GM18499 (cell line): ENCODE measurements at regions not wholly inside any gene's neighbourhood (a gene's known extent, or its start where the extent isn't known, plus 50 kb on each side); places are given as distances from the start of the nearest gene placed in this dataset.
"Not testable (repeated sequence)": the region's sequence is repeated elsewhere in the genome, so short reads cannot be mapped to it uniquely, and the experiment has no call there.

Source experiments
- ATAC-seq: cut with Tn5 transposase; IDR thresholded peaks from one replicate; pipeline ENCODE4 v1.9.1; 2021; ENCODE audit warnings: moderate number of reproducible peaks; ENCODE audit not compliant: insufficient read depth, unreplicated experiment

DNA sequence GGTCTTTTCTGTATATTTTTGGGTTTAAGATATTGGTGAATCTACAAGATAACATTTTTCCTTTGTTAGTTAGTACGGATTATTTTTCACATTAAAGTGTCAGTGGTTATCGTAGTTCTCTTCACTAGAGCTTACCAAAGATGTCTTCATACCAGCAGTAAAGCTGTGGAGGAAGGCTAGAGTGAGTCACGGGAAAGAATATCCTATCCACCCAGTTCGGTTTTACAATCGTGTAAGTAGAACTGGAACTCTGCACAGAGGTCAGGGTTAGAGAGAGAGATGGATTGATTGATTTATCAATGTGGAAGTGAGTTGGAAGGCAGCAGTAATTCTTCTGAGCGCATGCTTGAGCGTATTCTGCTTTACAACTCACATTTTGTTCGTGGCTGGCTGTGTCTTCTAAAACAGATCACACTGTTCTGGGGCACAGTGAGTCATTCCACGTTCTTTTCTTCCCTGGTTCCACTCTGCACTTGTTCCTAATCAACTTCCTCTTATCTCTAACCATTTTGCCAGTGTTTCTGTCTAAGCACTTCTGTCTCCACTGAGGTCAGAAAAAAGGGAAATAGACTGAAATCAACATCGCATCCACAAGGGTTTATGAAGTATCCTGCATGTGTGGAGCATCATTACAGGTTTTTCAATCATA lies 86.5 kb upstream of the ARRDC3 start:
- ATAC-seq, result no peak

DNA sequence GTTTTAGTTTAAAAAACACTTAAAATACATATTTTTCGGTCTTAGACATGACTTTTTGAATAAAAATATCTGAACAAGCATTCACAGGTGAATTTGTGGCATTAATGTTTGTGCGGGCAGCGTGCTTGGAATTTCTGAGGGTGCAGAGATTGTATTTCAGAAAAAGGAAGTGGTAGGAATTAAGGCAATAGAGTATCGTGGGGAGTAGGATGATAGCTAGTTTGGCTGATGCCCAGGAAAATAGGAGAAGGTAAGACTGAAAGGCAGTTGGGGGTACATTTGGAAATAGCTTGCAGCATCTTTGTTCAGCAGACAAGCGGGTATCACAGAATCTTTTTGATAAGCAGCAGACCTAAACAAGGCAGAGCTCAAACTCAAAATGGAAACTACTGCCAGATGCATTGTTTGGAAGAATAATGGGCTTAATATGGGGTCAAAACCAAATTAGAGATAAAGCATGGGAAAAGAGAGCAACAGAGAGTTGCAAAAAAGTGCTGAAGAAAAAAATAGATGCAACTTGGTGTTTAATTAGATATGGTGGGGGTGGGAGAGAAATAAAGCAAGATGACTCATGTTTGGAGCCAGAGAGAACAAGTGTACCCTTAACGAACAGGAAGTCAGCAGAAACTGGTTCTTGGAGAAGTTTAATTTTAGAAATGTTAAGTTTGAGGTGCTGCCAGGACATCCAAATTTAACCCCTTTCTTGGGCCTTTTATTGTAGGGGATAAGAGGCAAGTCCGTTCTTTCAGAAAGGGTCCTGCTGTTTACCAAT lies 85.7 kb upstream of the ARRDC3 start:
- ATAC-seq, result no peak

DNA sequence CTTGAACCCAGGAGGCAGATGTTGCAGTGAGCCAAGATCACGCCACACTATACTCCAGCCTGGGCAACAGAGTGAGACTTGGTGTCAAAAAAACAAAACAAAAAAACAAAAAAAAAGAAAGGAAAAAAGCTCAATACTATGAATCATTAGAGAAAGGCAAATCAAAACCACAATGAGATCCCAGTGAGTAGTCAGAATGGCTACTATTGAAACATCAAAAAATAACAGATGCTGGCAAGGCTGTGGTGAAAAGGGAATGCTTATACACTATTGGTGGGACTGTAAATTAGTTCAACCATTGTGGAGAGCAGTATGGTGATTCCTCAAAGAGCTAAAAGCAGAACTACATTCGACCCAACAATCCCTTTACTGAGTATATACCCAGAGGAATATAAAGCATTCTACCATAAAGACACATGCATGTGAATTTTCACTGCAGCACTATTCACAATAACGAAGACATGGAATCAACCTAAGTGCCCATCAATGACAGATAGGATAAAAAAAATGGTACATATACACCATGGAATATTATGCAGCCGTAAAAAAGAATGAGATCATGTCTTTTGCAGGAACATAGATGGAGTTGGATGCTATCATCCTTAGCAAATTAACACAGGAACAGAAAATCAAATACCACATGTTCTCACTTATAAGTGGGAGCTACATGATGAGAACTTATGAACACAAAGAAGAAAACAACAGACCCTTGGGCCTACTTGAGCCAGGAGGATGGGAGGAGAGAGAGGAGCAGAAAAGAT lies 81.9 kb upstream of the ARRDC3 start:
- no peak for ATAC-seq

DNA sequence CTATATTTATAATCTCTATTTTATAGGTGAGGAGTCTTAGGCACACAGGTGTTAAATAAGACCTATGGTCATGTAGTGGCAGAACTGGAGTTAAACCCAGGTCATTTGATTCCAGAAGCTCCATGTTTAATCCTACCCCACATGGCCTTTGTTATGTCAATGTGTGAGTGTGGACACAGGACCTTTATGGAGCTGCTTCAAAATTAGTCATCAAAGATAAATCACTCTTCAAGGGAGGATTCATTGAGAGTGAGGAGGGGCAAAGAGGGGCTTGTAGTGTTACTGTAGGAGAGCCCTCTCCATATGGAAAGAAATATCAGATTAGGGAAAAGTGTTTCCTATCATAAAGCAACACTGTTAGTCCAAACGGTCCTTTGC lies 74.6 kb upstream of the ARRDC3 start:
- no peak for ATAC-seq

DNA sequence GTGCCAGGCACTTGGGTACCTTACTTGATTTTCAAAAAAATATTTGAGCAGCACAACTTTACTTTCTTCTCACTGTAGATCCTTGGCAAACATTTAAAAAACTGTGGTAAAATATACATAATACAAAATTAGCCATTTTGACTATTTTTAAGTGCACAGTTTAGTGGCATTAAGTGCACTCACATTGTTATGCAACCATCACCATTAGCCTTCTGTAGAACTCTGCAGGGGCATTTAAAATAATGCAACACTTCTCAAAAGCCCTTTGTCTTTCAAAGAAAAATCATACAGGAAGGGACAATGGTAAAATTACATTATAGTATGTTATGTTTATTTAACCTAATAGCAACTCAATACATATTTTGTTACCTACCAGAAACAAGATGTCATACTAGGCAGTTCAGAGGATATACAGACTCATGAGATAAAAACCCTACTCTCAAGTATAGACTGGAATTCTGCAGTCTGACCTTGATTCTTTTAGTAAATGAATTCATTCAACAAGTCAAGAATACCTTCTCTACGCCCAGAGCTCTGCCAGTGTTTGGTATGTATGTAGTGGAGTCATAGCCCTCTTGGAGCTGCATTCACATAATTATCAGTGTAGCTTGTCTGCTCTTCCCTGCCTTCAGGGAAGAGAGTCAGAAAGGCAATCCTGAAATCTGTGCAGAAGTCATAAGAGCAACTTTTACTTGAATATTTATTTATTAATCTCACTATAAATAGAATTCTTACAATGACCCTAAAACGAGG lies 74.0 kb upstream of the ARRDC3 start:
- ATAC-seq, result no peak

DNA sequence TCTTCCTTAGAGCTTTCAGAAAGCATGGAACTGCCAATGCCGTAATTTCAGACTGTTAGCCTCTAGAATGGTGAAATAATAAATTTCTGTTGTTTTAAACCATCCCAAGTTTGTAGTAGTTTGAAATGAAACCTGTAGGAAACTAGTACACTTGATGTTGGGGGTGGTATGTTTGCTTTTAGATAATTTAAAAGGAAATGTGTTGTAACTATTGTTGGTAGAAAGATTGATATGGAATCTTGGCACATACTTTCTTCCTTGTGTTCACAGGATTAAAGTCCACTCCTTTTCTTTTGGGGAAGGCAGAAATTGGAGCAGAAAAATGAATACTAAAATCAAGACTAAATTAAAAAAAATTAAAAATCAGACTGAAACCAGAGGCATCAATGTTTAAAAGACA lies 66.0 kb upstream of the ARRDC3 start:
- ATAC-seq, result no peak

DNA sequence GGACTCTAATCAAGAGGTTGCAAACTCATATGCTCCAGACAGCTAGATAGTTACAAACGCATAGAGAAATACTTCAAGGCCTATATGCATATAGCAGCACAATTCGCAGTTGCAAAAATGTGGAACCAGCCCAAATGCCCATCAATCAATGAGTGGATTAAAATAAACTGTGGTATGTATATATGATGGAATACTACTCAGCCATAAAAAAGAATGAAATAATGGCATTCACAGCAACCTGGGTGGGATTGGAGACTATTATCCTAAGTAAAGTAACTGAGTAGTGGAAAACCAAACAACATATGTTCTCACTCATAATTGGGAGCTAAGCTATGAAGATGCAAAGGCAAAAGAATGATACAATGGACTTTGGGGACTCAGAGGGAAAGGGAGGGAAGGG lies 65.0 kb upstream of the ARRDC3 start:
- ATAC-seq, result not testable (repeated sequence)

DNA sequence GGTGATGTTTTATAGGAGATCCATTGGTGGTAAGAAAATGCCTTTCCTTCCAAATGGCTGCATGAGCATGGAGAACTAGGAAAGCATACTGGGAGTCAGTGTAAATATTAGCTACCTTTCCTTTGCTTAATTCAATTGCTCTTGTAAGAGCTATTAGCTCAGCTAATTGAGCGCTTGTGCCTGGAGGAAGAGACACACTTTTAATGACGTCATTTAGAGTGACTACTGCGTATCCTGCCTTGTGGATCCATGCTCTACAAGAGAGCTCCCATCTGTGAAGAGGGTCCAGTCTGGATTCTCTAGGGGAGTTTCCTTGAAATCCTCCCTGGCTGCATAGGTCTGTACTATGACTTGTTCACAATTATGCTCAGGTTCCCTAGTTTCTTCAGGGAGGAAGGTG lies 63.8 kb upstream of the ARRDC3 start:
- ATAC-seq, result not testable (repeated sequence)

DNA sequence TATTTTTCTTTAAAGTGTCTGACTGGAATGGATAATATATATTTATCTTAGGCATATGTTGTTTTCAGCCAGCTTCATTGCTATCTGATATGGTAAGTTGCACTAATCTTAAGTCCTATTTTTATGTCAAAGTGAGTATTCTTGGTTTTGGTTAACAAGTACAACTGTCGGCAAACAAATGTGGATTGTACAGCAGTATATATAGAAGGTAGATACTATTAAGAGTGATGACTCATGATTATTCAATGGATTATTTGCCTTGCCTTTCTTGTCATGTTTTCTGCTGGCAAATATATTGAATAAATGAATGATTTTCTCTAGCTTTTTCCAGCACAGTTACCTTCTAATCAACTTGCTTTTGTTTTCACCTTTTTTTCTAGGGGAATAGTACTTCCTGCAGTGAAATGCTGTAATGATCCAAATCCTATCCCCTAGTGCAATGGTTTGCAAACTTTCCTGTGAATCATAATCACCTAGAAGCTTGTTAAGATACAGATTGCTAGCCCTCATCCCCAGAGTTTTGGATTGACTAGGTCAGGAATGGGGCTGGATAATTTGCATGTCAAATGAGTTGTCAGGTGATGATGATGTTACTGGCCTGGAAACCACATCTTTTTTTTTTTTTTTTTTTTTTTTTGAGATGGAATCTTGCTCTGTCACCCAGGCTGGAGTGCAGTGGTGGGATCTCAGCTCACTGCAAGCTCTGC lies 60.8 kb upstream of the ARRDC3 start:
- ATAC-seq, result no peak

DNA sequence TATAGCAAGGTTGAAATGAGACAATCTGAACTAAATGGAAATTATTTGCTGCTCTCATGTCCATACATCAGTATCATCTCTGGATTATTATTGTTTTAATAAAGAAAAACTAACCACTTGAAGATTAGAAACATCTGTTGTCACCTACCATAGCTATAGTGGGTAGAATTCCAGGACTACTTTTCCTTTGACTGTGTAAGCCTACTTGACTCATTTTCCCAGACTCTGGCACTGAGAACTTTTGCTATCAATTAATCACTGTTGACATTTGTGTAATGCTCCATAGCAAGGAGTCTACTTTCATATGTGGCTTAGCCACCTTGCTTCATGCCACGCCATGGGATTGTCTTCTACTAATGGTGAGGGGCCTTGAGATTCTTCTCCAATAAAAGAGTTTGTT lies 59.9 kb upstream of the ARRDC3 start:
- no peak for ATAC-seq

DNA sequence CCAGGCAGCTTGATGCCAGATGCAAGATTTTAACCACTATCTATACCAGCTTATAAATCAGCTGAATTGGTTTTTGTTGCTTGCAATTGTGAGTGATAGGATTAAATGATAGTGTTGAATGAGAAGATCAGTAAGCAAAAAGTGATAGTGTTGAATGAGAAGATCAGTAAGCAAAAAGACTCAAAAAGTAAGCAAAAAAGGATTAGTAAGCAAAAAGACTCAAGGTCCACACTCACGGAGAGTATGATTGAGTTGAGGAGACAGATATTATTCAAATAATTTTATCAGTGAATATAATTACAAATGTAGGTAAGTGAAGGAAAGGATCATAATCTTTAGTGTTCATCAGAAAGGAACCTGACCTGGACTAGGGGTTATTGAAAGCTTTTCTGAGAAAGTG lies 58.0 kb upstream of the ARRDC3 start:
- no peak for ATAC-seq

DNA sequence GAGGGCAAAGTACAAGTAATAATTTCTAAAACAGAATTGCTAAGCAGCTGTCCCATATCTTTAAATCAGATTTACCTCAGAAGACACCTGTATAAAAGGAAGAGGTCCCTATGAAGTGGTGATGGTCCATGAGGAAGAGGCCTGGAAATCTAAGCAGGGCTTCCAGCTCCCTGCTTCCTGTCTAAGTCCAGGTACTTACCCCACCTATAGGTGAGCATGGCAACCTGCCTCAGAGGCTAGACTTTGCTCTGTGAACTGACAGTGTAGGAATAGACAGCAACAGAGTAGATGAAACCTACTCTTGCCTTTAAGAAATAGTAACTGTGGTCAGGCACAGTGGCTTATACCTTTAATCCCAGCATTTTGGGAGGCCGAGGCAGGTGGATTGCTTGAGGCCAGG lies 55.8 kb upstream of the ARRDC3 start:
- ATAC-seq, result no peak

DNA sequence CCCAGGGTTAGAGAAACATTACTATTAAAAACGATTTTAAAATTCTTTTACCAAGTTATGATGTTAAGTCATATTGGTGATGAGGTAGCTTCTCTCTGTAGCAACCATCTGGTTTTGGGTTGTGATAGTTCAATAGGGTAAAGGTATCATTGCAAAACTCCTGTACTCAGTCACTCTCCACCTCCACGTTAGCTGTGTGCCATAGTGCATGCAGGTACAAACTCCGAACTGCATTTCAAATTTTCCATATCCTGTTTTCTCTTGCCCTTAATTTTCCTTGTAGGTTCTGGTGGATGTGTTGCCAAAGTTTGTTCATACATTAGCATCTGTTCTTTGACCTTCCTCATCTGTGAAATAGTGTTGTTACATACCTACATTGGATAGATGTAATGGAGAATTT lies 53.1 kb upstream of the ARRDC3 start:
- ATAC-seq, result no peak

DNA sequence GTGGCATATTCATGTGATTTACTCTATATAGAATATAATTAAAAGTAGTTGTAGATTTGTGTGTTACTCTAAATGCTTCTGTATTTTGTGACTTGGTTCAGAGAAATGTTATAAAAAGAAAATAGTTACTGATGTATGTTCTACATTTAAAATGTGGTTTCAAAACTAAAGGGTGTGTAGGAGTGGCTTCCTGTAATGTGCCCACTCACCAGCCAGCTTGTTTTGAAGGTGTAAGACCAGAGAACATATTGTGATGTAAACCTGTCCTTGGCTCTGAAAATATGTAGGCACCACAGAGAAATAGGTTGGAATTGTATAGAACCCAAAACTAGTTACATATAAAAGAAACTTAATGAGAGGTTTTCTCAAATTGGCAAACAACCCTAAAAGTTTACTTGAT lies 51.2 kb upstream of the ARRDC3 start:
- ATAC-seq, result no peak

DNA sequence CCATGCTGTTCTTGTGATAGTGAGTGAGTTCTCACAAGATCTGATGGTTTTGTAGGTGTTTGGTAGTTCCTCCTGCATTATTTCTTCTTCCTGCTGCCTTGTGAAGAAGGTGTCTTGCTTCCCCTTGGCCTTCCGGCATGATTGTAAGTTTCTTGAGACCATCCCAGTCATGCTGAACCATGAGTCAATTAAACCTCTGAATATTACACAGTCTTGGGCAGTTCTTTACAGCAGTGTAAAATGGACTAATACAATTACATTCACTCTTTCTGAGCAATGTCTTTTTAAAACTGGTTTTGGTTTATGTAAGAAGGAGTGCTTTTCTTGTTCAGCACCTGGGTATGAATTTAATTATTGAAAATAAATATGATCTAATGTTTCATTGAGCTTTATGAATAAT lies 50.7 kb upstream of the ARRDC3 start:
- no peak for ATAC-seq
